OCI-LY7 (cell line): ENCODE measurements at regions not wholly inside any gene's neighbourhood (a gene's known extent, or its start where the extent isn't known, plus 50 kb on each side); places are given as distances from the start of the nearest gene placed in this dataset.

ENCODE experiments used
- EZH2phosphoT487 ChIP-seq: fragments of 200-600 bp; sonication (generic); IDR thresholded peaks from 2 replicates; pipeline ENCODE4 v1.6.1; 2018; ENCODE audit warnings: low read depth, borderline replicate concordance, mild to moderate bottlenecking, mixed run types, antibody characterized with exemption, low read length, moderate library complexity, mixed read lengths
- TF ChIP-seq, protein P1 (sequence below): fragments of 200-600 bp; sonication (generic); conservative IDR thresholded peaks from 2 replicates; pipeline ENCODE4 v1.5.1; 2014; ENCODE audit warnings: mild to moderate bottlenecking, antibody characterized with exemption, low read length, moderate library complexity, mixed read lengths

GRCh38 chr5:161064297-161064696, 212.3 kb upstream of the ATP10B start:
- TF ChIP-seq, protein P1, sequence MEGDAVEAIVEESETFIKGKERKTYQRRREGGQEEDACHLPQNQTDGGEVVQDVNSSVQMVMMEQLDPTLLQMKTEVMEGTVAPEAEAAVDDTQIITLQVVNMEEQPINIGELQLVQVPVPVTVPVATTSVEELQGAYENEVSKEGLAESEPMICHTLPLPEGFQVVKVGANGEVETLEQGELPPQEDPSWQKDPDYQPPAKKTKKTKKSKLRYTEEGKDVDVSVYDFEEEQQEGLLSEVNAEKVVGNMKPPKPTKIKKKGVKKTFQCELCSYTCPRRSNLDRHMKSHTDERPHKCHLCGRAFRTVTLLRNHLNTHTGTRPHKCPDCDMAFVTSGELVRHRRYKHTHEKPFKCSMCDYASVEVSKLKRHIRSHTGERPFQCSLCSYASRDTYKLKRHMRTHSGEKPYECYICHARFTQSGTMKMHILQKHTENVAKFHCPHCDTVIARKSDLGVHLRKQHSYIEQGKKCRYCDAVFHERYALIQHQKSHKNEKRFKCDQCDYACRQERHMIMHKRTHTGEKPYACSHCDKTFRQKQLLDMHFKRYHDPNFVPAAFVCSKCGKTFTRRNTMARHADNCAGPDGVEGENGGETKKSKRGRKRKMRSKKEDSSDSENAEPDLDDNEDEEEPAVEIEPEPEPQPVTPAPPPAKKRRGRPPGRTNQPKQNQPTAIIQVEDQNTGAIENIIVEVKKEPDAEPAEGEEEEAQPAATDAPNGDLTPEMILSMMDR, result no peak
- no peak for TF ChIP-seq EZH2phosphoT487
